Endodermal cell (in vitro differentiated cells): ENCODE measurements at regions not wholly inside any gene's neighbourhood (a gene's known extent, or its start where the extent isn't known, plus 50 kb on each side); places are given as distances from the start of the nearest gene placed in this dataset.

Source experiments
- DNase-seq: peaks from one replicate; pipeline ENCODE4 v3.0.0-alpha.2; 2017
- H3K27ac ChIP-seq: 2 replicates; pipeline ENCODE4 v1.5.1; 2013; ENCODE audit warnings: mild to moderate bottlenecking, low read depth, low read length, moderate library complexity
- H3K27me3 ChIP-seq: 2 replicates; pipeline ENCODE4 v1.6.1; 2013; ENCODE audit warnings: mild to moderate bottlenecking, low read length, moderate library complexity; ENCODE audit not compliant: insufficient read depth, control insufficient read depth, poor library complexity, severe bottlenecking
- H3K36me3 ChIP-seq: 2 replicates; pipeline ENCODE4 v1.7.0; 2013; ENCODE audit warnings: mild to moderate bottlenecking, low read length, moderate library complexity; ENCODE audit not compliant: control insufficient read depth, insufficient read depth
- H3K4me1 ChIP-seq: one replicate; pipeline ENCODE4 v1.7.0; 2013; ENCODE audit warnings: low read length; ENCODE audit not compliant: control insufficient read depth, insufficient read depth
- H3K4me3 ChIP-seq: 2 replicates; pipeline ENCODE4 v1.5.1; 2013; ENCODE audit warnings: mild to moderate bottlenecking, low read length, moderate library complexity
- H3K9ac ChIP-seq: 2 replicates; pipeline ENCODE4 v1.6.1; 2013; ENCODE audit warnings: mild to moderate bottlenecking, low read length, moderate library complexity; ENCODE audit not compliant: poor library complexity, severe bottlenecking; ENCODE audit errors: extremely low read depth
- H3K9me3 ChIP-seq: 2 replicates; pipeline ENCODE4 v1.6.1; 2013; ENCODE audit warnings: mild to moderate bottlenecking, low read length, moderate library complexity; ENCODE audit not compliant: control insufficient read depth
- H3K27ac Mint-ChIP-seq: 2 replicates; pipeline ENCODE4 v1.8.0; 2020; ENCODE audit warnings: mixed read lengths
- H3K27me3 Mint-ChIP-seq: 2 replicates; pipeline ENCODE4 v1.8.0; 2021; ENCODE audit warnings: mild to moderate bottlenecking, mixed read lengths; ENCODE audit not compliant: insufficient read depth
- H3K36me3 Mint-ChIP-seq: 2 replicates; pipeline ENCODE4 v1.8.0; 2020; ENCODE audit warnings: low read depth, mixed read lengths
- H3K4me1 Mint-ChIP-seq: 2 replicates; pipeline ENCODE4 v1.8.0; 2020; ENCODE audit warnings: mixed read lengths
- H3K4me3 Mint-ChIP-seq: 2 replicates; pipeline ENCODE4 v1.8.0; 2020; ENCODE audit warnings: mild to moderate bottlenecking, moderate library complexity, mixed read lengths
- H3K9me3 Mint-ChIP-seq: 2 replicates; pipeline ENCODE4 v1.8.0; 2020; ENCODE audit warnings: mild to moderate bottlenecking, mixed read lengths
- CTCF ChIP-seq: fragments of 200-600 bp; sonication (generic); conservative IDR thresholded peaks from 2 replicates; pipeline ENCODE4 v1.5.0; 2021; ENCODE audit warnings: antibody characterized with exemption, mild to moderate bottlenecking
- WGBS, 2 experiments: methylation state at CpG; one replicate each; pipeline versions ENCODE4 v1.1.5 to v1.1.7; 2013; ENCODE audit warnings: missing lambda C conversion rate in 2 of 2, mixed read lengths in 1 of 2; ENCODE audit not compliant: insufficient coverage in 1 of 2, insufficient read length in 1 of 2; 5-methylcytosine and 5-hydroxymethylcytosine counted together

GRCh38 chr6:44685213-44685612, 297.7 kb downstream of the CDC5L start:
- no peaks in the 10 kb centered on the region for H3K36me3 ChIP-seq
- H3K27ac ChIP-seq: no peak overlapping the region
- TF ChIP-seq CTCF: no peak
- H3K27me3 Mint-ChIP-seq: peaks cover 3% of the 10 kb centered on the region
- no peaks in the 10 kb centered on the region for H3K4me1 ChIP-seq
- no peaks in the 10 kb centered on the region for H3K36me3 Mint-ChIP-seq
- H3K4me3 Mint-ChIP-seq: no peak overlapping the region
- no peak overlapping the region for H3K9ac ChIP-seq
- peaks cover 13% of the 10 kb centered on the region for H3K9me3 Mint-ChIP-seq
- H3K27ac Mint-ChIP-seq: no peak overlapping the region
- no peaks in the 10 kb centered on the region for H3K4me1 Mint-ChIP-seq
- no peaks in the 10 kb centered on the region for H3K9me3 ChIP-seq
- no peak overlapping the region for H3K4me3 ChIP-seq
- no peaks in the 10 kb centered on the region for H3K27me3 ChIP-seq
- 82 to 94% methylated on average over 2 of the region's 2 CpGs for WGBS, 2 experiments
- DNase-seq: no peak

GRCh38 chr6:44696099-44696498, 308.6 kb downstream of the CDC5L start:
- no peak overlapping the region for H3K27ac ChIP-seq
- H3K27ac Mint-ChIP-seq: no peak overlapping the region
- no peaks in the 10 kb centered on the region for H3K4me1 ChIP-seq
- H3K4me3 Mint-ChIP-seq: no peak overlapping the region
- H3K9ac ChIP-seq: no peak overlapping the region
- H3K36me3 ChIP-seq: no peaks in the 10 kb centered on the region
- no peak overlapping the region for H3K4me3 ChIP-seq
- H3K36me3 Mint-ChIP-seq: no peaks in the 10 kb centered on the region
- H3K4me1 Mint-ChIP-seq: peaks cover under 1% of the 10 kb centered on the region
- H3K9me3 Mint-ChIP-seq: no peaks in the 10 kb centered on the region
- no peak for TF ChIP-seq CTCF
- WGBS, 2 experiments: 91 to 100% methylated on average over 1 of the region's 1 CpG
- H3K27me3 Mint-ChIP-seq: peaks cover 2% of the 10 kb centered on the region
- DNase-seq: no peak
- H3K27me3 ChIP-seq: no peaks in the 10 kb centered on the region
- no peaks in the 10 kb centered on the region for H3K9me3 ChIP-seq

GRCh38 chr6:44696686-44697085, 309.2 kb downstream of the CDC5L start:
- Mint-ChIP-seq H3K36me3 (no peaks in the 10 kb centered on the region), H3K4me3 (no peak overlapping the region), H3K9me3 (no peaks in the 10 kb centered on the region), H3K27ac (no peak overlapping the region), H3K4me1 (peaks cover 5% of the 10 kb centered on the region), H3K27me3 (peaks cover 2% of the 10 kb centered on the region)
- H3K4me1 ChIP-seq: no peaks in the 10 kb centered on the region
- no peaks in the 10 kb centered on the region for H3K9me3 ChIP-seq
- no peak for DNase-seq
- H3K27ac ChIP-seq: no peak overlapping the region
- 91 to 100% methylated on average over 6 of the region's 6 CpGs for WGBS, 2 experiments
- no peaks in the 10 kb centered on the region for H3K27me3 ChIP-seq
- no peak for TF ChIP-seq CTCF
- H3K36me3 ChIP-seq: no peaks in the 10 kb centered on the region
- no peak overlapping the region for H3K9ac ChIP-seq
- H3K4me3 ChIP-seq: no peak overlapping the region
